ENCODE measurements at regions not wholly inside any gene's neighbourhood (a gene's known extent, or its start where the extent isn't known, plus 50 kb on each side); places are given as distances from the start of the nearest gene placed in this dataset.

DNA sequence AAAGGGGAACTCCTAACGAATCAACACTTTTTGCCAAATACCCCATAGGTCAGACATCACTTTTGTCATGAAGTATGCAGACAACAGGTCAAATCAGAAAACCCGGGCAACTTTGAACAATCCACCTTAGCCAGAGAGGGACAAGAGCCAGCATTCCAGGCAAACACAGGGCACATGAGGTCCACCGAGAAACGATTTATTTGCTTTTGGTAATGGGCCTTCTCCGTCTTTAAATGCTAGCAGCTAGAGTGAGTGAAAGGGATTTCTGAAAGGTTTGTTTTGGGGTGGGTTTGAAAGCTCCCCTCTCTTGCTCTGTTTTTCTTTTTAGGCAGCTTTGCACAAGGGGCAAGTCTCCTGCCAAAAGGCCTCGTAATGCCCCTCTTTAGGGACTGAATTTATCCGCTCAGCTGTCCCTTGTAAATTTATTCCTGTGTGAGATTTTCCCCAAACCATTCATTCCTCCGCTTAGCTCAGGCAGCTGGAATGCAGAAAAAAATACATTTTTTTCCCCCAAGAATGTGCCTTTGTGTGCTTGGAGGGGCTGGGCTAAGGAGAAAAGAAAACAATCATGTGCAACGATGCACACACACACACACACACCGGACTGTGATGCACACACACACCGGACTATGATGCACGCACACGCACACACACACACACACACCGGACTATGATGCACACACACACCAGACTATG, 196.9 kb downstream of the SNX19 start:
- no peak for DNase-seq

DNA sequence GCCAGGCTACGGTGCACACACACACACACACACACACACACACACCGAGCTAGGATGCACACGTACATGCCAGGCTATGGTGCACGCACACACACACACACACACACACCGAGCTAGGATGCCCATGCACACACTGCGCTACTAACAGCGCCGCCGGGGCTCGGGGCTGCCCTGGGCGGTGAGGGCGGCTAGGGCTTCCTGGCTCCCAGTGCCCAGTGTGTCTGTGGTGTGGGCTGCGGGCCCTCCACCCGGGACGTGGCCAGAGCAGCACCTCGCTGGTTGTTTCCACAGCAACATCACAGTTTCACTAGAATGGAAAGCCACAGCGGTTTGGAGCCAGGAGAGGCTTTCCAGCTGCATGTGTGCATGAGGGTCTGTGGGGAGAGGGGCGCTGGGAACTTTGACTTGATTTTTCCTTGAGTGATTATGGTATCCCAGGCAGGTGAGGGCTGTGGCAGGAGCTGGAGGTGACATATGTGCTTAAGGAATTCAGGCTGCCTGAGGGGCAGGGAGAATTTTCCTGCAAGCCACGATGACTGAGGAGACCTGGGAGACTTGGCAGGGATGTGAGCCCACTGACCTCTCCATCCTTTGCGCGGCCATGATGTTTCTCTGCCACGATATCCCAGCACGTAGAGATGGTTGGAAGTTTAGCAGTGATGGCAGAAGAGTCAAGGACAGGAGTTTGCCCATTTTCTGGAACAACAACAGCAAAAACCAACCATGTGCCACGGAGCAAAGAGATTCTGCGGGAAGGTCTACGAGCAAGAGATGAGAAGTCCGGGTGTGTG, 195.9 kb downstream of the SNX19 start:
- DNase-seq: no peak

DNA sequence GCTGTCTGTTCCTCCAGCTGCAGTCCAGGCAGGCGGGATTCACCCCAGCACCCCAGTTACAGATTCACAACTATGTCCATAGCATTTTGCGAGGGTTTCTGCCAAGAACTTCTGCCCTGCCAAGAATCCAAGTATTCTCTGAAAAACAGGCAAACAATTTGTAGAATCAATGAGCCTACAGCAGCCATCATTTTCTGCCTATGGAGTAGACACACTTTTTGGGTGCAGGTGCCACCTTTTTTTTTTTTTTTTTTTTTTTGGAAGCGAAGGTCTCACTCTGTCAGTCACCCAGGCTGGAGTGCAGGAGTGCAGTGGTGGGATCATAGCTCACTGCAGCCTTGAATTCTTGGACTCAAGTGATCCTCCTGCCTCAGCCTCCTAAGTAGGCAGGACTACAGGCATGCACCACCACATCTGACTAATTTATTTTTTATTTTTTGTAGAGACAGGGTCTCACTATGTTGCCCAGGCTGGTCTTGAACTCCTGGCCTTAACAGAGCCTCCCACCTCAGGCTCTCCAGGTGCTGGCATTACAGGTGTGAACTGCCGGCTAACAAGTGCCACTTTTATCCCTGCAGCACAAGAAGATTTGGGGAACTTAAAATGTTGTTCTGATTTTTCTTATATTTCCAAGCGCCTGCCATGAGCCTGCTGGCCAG, 195.1 kb downstream of the SNX19 start:
- DNase-seq: no peak

GRCh38 chr11:130721736-130722135, 194.5 kb downstream of the SNX19 start:
- DNase-seq: no peak

GRCh38 chr11:130722401-130722800, 193.9 kb downstream of the SNX19 start:
- DNase-seq: no peak

DNA sequence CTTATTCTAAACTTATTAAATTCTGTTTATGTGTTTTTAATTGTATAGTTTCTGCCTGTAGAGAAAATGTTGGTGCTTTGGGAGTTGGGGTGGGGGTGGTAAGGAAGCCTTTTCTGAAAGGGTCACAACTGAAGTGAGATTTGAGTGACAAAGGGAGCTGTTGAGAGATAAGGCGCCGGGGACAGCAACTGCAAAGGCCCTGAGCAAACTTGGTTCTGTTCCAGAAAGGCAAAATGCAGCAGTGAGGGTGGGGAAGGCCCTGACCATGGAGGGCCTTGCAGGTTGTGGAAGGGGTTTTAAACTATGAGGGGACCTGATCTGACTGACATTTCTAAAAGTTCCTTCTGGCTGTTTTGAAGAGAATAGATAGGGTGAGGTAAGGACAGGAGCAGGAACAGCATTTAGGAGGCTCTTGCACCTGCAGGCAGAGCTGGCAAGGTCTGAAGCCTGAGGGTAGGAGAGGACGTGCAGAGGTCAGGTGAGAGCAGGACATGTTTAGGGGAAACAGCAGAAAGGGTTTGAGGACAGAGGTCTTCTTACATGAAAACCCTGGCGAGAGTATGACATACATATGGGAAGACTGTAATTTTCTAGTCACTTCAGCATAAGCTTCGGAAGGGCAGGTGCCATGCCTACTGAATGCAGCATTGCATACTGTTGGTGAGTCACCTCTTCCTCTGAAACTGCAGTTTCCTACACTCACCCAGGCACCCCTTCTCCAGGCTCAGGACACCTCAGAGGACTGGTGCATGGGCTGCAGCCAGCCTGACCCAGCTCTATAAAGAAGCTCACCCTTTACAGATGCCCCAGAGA, 190.7 kb downstream of the SNX19 start:
- no peak for DNase-seq

GRCh38 chr11:130726234-130727037, 189.8 kb downstream of the SNX19 start:
- DNase-seq: no peak

GRCh38 chr11:130727157-130728119, 188.8 kb downstream of the SNX19 start:
- no peak for DNase-seq

- no peak for DNase-seq
These were observed 187.8 kb downstream of the SNX19 start for GRCh38 chr11:130728185-130729180.

DNA sequence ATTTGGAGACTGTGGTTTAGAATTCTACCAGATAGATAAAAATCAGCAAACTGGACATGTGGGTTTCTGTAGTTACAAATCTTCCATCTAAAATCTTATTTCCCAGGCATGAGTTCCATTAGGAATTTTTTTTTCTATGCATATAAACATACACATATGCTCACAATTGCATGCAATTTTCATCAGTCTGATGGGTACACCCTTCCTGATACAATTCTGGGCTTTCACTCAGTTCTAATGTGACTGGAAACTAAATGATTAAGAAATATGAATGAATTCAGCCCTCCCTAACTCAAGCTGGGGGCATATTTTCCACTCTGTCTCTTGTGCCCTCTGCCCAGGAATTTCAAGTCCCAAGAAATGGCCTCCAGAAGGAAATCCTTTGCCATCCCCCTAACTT, 187.1 kb downstream of the SNX19 start:
- no peak for DNase-seq

DNA sequence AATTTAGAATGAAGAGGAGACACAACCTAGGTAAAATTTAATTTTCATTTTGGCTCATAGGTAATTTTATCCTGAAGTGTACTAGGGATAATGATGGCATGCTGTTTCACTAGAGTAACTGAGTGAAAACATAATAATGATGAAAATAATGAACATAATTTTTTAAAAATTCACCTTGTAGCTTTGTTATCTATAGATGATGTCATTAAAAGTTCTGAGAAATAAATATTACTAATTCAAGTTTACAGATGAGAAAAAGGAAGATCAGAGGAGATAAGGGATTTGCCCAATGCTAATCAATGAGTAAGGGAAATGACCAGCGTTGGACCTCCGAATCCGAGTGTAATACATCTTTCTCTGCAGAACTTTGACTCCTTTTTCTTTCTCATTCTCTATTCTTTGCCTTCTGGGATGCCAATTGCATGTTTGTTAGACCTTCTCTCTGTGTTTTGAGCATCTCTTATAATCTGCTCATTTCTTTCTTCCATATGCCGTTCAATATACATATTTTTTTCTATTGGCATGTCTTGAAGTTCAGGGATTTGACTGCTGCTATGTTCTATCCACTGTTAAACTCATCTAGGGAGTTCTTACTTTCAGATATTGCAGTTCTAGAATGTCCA, 186.5 kb downstream of the SNX19 start:
- DNase-seq: no peak

GRCh38 chr11:130731401-130731800, 184.9 kb downstream of the SNX19 start:
- DNase-seq: no peak

GRCh38 chr11:130732476-130732875, 183.8 kb downstream of the SNX19 start:
- no peak for DNase-seq

GRCh38 chr11:130737041-130737830, 179.0 kb downstream of the SNX19 start:
- no peak for DNase-seq

DNA sequence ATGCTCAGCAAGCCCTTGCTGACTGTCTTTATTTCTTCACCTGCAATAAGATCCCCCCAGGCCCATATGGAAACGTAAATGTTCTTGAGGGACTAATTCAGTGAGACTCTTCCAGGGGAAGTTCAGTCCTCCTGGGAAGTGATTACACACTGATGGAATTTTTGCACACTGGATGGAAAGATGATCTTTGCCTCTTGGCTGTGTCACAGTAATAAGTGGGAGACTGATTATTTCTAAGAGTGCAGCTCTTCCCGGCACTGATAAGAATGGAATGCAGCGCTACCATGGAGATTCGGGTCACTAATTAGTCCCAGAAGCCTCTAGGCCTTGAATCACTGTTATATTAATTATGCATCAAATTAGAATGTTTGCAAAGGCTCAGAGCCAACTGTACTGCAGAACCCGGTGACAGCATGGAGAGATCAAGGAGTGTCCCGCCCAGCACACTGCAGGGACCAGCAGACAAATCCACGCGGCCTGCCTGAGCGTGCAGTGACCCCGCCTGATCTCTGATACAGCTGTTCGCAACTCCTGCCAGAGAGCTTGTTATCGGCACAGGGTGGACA, 178.3 kb downstream of the SNX19 start:
- no peak for DNase-seq

GRCh38 chr11:130738611-130739010, 177.7 kb downstream of the SNX19 start:
- DNase-seq: no peak

- no peak for DNase-seq
These were observed 175.5 kb downstream of the SNX19 start for GRCh38 chr11:130740819-130741218.

DNA sequence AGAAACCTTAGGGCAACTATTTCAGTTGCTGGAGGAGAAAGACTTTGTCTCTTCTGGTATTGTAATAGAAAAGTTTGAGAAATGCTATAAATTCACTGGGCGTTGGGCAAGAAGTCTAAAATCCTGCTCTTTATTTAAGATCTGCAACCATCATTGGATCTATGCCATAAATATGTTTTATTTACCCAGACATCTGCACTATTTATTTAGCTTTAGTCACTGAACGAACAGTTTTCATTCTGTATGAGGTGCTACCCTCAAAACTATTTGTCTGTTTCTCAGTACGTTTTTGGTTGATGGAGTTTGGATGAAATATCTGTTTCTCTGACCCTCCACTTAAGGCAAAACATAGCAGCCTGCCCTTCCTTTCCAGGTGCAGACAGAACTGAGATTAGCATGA, 171.5 kb downstream of the SNX19 start:
- no peak for DNase-seq

Measured in NCI-H82 (cell line).